ENCODE measurements at regions not wholly inside any gene's neighbourhood (a gene's known extent, or its start where the extent isn't known, plus 50 kb on each side); places are given as distances from the start of the nearest gene placed in this dataset.

DNA sequence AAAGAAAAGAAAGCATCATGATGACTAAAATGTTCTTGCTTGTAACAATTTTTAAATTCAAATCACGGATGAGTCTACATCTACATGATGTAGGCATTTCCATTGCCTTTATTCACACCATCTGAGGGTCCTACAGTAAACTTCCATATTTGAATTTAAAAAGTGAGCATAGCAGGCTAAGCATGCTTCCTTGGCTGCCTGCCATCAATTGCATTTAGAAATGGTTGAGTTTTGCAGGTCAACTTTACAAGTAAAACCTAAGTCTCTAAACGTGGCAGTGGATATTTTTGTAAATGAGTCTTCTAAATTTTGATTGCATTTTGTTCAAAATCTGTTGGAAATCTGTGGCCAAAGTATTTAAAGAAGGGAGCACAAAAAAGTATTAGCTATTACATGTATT lies 136.5 kb upstream of the PTCH1 start:
- Histone ChIP-seq H3K4me1 (no peaks in the 10 kb centered on the region), H3K36me3 (no peaks in the 10 kb centered on the region), H3K27ac (no peak overlapping the region), H3K9me3 (no peaks in the 10 kb centered on the region), H3K27me3 (ENCODE audit: low read depth) (no peaks in the 10 kb centered on the region), H3K4me3 (no peak overlapping the region)
- TF ChIP-seq, protein P1, sequence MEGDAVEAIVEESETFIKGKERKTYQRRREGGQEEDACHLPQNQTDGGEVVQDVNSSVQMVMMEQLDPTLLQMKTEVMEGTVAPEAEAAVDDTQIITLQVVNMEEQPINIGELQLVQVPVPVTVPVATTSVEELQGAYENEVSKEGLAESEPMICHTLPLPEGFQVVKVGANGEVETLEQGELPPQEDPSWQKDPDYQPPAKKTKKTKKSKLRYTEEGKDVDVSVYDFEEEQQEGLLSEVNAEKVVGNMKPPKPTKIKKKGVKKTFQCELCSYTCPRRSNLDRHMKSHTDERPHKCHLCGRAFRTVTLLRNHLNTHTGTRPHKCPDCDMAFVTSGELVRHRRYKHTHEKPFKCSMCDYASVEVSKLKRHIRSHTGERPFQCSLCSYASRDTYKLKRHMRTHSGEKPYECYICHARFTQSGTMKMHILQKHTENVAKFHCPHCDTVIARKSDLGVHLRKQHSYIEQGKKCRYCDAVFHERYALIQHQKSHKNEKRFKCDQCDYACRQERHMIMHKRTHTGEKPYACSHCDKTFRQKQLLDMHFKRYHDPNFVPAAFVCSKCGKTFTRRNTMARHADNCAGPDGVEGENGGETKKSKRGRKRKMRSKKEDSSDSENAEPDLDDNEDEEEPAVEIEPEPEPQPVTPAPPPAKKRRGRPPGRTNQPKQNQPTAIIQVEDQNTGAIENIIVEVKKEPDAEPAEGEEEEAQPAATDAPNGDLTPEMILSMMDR (IDR thresholded peaks at IDR 0.05): no peak
- ATAC-seq (no peak), DNase-seq (no peak)
- intact Hi-C loops (cut with DNase I): no loop called here

- intact Hi-C loops (cut with DNase I): no loop called here
- Histone ChIP-seq H3K27ac (no peak overlapping the region), H3K9me3 (peaks cover 3% of the 10 kb centered on the region), H3K27me3 (ENCODE audit: low read depth) (no peaks in the 10 kb centered on the region), H3K36me3 (no peaks in the 10 kb centered on the region), H3K4me3 (no peak overlapping the region), H3K4me1 (no peaks in the 10 kb centered on the region)
- TF ChIP-seq, protein P1 (IDR thresholded peaks at IDR 0.05): no peak
- DNase-seq: no peak
- no peak for ATAC-seq
Observed at GRCh38 chr9:95650720-95651119, 133.9 kb upstream of the PTCH1 start.

DNA sequence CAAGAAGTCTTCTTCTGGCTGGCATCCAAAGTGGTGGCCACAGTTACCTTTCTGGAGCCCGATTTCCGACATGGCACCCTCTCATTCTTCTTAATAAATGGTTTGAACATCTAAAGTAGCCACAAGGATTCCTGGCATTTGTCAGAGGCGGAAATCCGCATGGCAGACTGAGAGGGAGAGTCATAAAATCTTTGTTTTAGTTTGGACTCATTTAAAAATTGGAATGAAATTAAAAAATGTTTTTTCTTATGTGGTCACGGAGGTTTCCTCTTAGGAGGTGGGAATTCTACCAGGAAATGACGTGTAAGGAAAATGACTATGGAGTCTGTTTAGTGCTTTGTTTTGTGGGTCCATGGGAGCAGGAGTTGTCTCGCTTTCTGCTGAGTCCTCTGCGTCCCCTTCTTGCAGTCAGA lies 133.0 kb upstream of the PTCH1 start:
- no peak for ATAC-seq
- H3K4me3 ChIP-seq: no peak overlapping the region
- intact Hi-C loops (cut with DNase I): no loop called here
- no peak for DNase-seq
- H3K27ac ChIP-seq: no peak overlapping the region
- TF ChIP-seq, protein P1 (IDR thresholded peaks at IDR 0.05): no peak
- no peaks in the 10 kb centered on the region for H3K36me3 ChIP-seq
- no peaks in the 10 kb centered on the region for H3K27me3 ChIP-seq (ENCODE audit: low read depth)
- peaks cover 5% of the 10 kb centered on the region for H3K9me3 ChIP-seq
- no peaks in the 10 kb centered on the region for H3K4me1 ChIP-seq

DNA sequence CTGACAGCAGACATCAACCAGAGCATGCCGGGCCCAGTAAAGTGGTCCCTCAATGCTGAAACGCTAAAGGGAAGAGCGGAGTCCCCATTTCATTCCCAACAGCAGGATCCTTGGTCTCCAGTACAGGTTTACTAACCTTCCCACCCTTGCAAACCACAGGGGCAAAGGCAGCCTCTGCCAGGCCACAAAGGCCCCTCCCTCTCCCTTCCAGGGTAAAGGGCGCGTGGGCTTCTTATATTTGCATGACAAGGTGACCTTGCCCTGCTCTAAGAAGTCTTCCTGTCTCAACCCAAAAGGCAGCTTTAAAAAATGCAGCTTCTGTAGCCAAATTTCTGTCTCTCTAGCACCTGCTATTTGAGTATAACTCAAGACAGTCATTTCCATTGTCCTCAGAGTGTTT lies 131.5 kb upstream of the PTCH1 start:
- intact Hi-C loops (cut with DNase I): no loop called here
- TF ChIP-seq, protein P1 (IDR thresholded peaks at IDR 0.05): no peak
- no peak overlapping the region for H3K4me3 ChIP-seq
- no peaks in the 10 kb centered on the region for H3K27me3 ChIP-seq (ENCODE audit: low read depth)
- H3K27ac ChIP-seq: no peak overlapping the region
- H3K4me1 ChIP-seq: no peaks in the 10 kb centered on the region
- H3K36me3 ChIP-seq: no peaks in the 10 kb centered on the region
- peaks cover 5% of the 10 kb centered on the region for H3K9me3 ChIP-seq
- no peak for DNase-seq
- ATAC-seq: no peak

GRCh38 chr9:95645992-95646391 lies 129.2 kb upstream of the PTCH1 start:
- Histone ChIP-seq H3K4me3 (no peak overlapping the region), H3K27ac (no peak overlapping the region), H3K9me3 (peaks cover 5% of the 10 kb centered on the region), H3K27me3 (ENCODE audit: low read depth) (no peaks in the 10 kb centered on the region), H3K36me3 (no peaks in the 10 kb centered on the region), H3K4me1 (no peaks in the 10 kb centered on the region)
- ATAC-seq (peak; percentile 83 to 84), DNase-seq (no peak)
- TF ChIP-seq, protein P1 (IDR thresholded peaks at IDR 0.05): no peak
- intact Hi-C loops (cut with DNase I): no loop called here

DNA sequence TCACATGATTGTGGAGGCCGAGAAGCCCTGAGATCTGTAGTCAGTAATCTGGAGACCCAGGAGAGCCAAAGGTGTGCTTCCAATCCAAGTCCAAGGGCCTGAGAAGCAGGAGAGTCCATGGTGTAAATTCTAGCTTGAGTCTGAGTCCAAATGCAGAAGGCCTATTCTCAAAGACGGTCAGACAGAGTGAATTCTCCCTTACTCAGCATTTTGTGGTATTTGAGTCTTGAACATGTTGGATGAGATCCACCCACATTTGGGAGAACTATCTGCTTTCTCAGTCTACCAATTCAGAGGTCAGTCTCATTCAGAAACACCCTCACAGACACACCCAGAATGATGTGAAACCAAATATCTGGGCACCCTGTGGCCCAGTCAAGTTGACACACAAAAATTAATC lies 128.8 kb upstream of the PTCH1 start:
- intact Hi-C loops (cut with DNase I): no loop called here

More for the DNA sequence above, 128.8 kb upstream of the PTCH1 start:
- H3K4me3 ChIP-seq: no peak overlapping the region
- H3K36me3 ChIP-seq: no peaks in the 10 kb centered on the region
- DNase-seq: no peak
- H3K4me1 ChIP-seq: no peaks in the 10 kb centered on the region
- no peak for ATAC-seq
- H3K27me3 ChIP-seq (ENCODE audit: low read depth): no peaks in the 10 kb centered on the region
- H3K27ac ChIP-seq: no peak overlapping the region
- H3K9me3 ChIP-seq: peaks cover 5% of the 10 kb centered on the region
- TF ChIP-seq, protein P1 (IDR thresholded peaks at IDR 0.05): no peak

All from lower lobe of right lung (tissue), 2 donors.